ENCODE measurements at regions not wholly inside any gene's neighbourhood (a gene's known extent, or its start where the extent isn't known, plus 50 kb on each side); places are given as distances from the start of the nearest gene placed in this dataset.

GRCh38 chr11:80515097-80515496 lies 1074.3 kb upstream of the TENM4 start:
- H3K27me3 ChIP-seq (ENCODE audit: control insufficient read depth in 2 of 2, insufficient read depth in 2 of 2, low read length in 2 of 2) = no peaks in the 10 kb centered on the region
- peaks cover 4% of the 10 kb centered on the region in 2 donors for H3K4me1 ChIP-seq (ENCODE audit: control insufficient read depth in 2 of 2, insufficient read depth in 2 of 2, low read length in 2 of 2)
- H3K4me3 ChIP-seq (ENCODE audit: low read length in 2 of 2) = no peak overlapping the region
- H3K36me3 ChIP-seq (ENCODE audit: control insufficient read depth in 2 of 2, insufficient read depth in 2 of 2, low read length in 2 of 2) = no peaks in the 10 kb centered on the region
- H3K9me3 ChIP-seq (ENCODE audit: control insufficient read depth in 2 of 2, low read length in 2 of 2) = no peaks in the 10 kb centered on the region
- H3K9ac ChIP-seq (ENCODE audit: low read depth in 1 of 2, low read length in 2 of 2) = no peak overlapping the region
- no peak overlapping the region for H3K27ac ChIP-seq (ENCODE audit: low read depth in 2 of 2, low read length in 2 of 2)

- Histone ChIP-seq H3K36me3 (ENCODE audit: control insufficient read depth in 2 of 2, insufficient read depth in 2 of 2, low read length in 2 of 2) (no peaks in the 10 kb centered on the region), H3K4me3 (ENCODE audit: low read length in 2 of 2) (no peak overlapping the region)
These were observed 1071.7 kb upstream of the TENM4 start for GRCh38 chr11:80512491-80512890.

GRCh38 chr11:80505771-80506170 lies 1064.9 kb upstream of the TENM4 start:
- Histone ChIP-seq H3K9me3 (ENCODE audit: control insufficient read depth in 2 of 2, low read length in 2 of 2) (no peaks in the 10 kb centered on the region), H3K36me3 (ENCODE audit: control insufficient read depth in 2 of 2, insufficient read depth in 2 of 2, low read length in 2 of 2) (no peaks in the 10 kb centered on the region), H3K9ac (ENCODE audit: low read depth in 1 of 2, low read length in 2 of 2) (no peak overlapping the region), H3K27me3 (ENCODE audit: control insufficient read depth in 2 of 2, insufficient read depth in 2 of 2, low read length in 2 of 2) (no peaks in the 10 kb centered on the region), H3K4me3 (ENCODE audit: low read length in 2 of 2) (no peak overlapping the region), H3K27ac (ENCODE audit: low read depth in 2 of 2, low read length in 2 of 2) (no peak overlapping the region), H3K4me1 (ENCODE audit: control insufficient read depth in 2 of 2, insufficient read depth in 2 of 2, low read length in 2 of 2) (no peaks in the 10 kb centered on the region)

More at GRCh38 chr11:80512491-80512890, 1071.7 kb upstream of the TENM4 start:
- no peaks in the 10 kb centered on the region for H3K4me1 ChIP-seq (ENCODE audit: control insufficient read depth in 2 of 2, insufficient read depth in 2 of 2, low read length in 2 of 2)
- H3K9me3 ChIP-seq (ENCODE audit: control insufficient read depth in 2 of 2, low read length in 2 of 2) = no peaks in the 10 kb centered on the region
- H3K9ac ChIP-seq (ENCODE audit: low read depth in 1 of 2, low read length in 2 of 2) = no peak overlapping the region
- no peaks in the 10 kb centered on the region for H3K27me3 ChIP-seq (ENCODE audit: control insufficient read depth in 2 of 2, insufficient read depth in 2 of 2, low read length in 2 of 2)
- no peak overlapping the region for H3K27ac ChIP-seq (ENCODE audit: low read depth in 2 of 2, low read length in 2 of 2)

- Histone ChIP-seq H3K27me3 (ENCODE audit: control insufficient read depth in 2 of 2, insufficient read depth in 2 of 2, low read length in 2 of 2) (no peaks in the 10 kb centered on the region), H3K4me1 (ENCODE audit: control insufficient read depth in 2 of 2, insufficient read depth in 2 of 2, low read length in 2 of 2) (no peaks in the 10 kb centered on the region), H3K27ac (ENCODE audit: low read depth in 2 of 2, low read length in 2 of 2) (no peak overlapping the region), H3K9ac (ENCODE audit: low read depth in 1 of 2, low read length in 2 of 2) (no peak overlapping the region), H3K4me3 (ENCODE audit: low read length in 2 of 2) (no peak overlapping the region), H3K9me3 (ENCODE audit: control insufficient read depth in 2 of 2, low read length in 2 of 2) (no peaks in the 10 kb centered on the region), H3K36me3 (ENCODE audit: control insufficient read depth in 2 of 2, insufficient read depth in 2 of 2, low read length in 2 of 2) (no peaks in the 10 kb centered on the region)
These were observed 1063.2 kb upstream of the TENM4 start for GRCh38 chr11:80503990-80504389.

DNA sequence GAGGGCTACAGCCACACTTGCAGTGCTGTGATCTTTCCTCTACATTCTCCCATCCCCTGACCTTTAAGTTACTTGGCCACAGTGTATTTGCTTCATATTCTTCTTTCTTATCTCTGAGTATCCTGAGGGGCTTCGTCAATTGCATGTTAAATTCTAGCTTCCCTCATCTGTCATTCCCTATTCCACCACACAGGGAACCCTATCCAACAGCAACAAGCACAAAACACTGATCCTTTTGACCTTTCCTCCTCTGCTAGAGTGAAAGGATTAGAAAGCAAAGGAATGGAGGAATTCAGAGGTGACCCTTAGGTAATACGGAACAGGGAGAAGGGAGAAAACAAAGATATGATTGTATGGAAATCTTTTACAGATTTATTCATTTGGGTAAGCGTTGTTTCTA lies 1061.7 kb upstream of the TENM4 start:
- H3K4me1 ChIP-seq (ENCODE audit: control insufficient read depth in 2 of 2, insufficient read depth in 2 of 2, low read length in 2 of 2) = no peaks in the 10 kb centered on the region
- no peak overlapping the region for H3K27ac ChIP-seq (ENCODE audit: low read depth in 2 of 2, low read length in 2 of 2)
- no peaks in the 10 kb centered on the region for H3K27me3 ChIP-seq (ENCODE audit: control insufficient read depth in 2 of 2, insufficient read depth in 2 of 2, low read length in 2 of 2)
- no peaks in the 10 kb centered on the region for H3K36me3 ChIP-seq (ENCODE audit: control insufficient read depth in 2 of 2, insufficient read depth in 2 of 2, low read length in 2 of 2)
- no peak overlapping the region for H3K4me3 ChIP-seq (ENCODE audit: low read length in 2 of 2)
- H3K9me3 ChIP-seq (ENCODE audit: control insufficient read depth in 2 of 2, low read length in 2 of 2) = no peaks in the 10 kb centered on the region
- no peak overlapping the region for H3K9ac ChIP-seq (ENCODE audit: low read depth in 1 of 2, low read length in 2 of 2)

DNA sequence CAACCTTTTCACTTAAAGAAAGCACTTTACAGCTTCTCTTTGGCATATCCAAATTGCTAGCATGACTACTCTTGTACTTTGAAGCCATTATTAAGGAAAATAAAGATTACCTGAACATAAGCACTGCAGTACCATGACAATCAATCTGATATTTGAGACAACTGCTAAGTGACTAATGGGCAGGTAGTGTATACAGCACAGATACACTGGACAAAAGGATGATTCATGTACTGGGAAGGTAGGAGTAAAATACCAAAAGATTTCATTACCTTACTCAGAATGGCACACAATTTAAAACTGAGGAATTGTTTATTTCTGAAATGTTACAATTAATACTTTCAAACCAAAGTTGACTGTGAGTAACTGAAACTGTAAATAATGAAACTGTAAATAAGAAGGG lies 1054.3 kb upstream of the TENM4 start:
- no peak overlapping the region for H3K4me3 ChIP-seq (ENCODE audit: low read length in 2 of 2)
- no peak overlapping the region for H3K27ac ChIP-seq (ENCODE audit: low read depth in 2 of 2, low read length in 2 of 2)
- H3K9me3 ChIP-seq (ENCODE audit: control insufficient read depth in 2 of 2, low read length in 2 of 2) = no peaks in the 10 kb centered on the region
- H3K4me1 ChIP-seq (ENCODE audit: control insufficient read depth in 2 of 2, insufficient read depth in 2 of 2, low read length in 2 of 2) = no peaks in the 10 kb centered on the region
- no peaks in the 10 kb centered on the region for H3K36me3 ChIP-seq (ENCODE audit: control insufficient read depth in 2 of 2, insufficient read depth in 2 of 2, low read length in 2 of 2)
- no peak overlapping the region for H3K9ac ChIP-seq (ENCODE audit: low read depth in 1 of 2, low read length in 2 of 2)
- no peaks in the 10 kb centered on the region for H3K27me3 ChIP-seq (ENCODE audit: control insufficient read depth in 2 of 2, insufficient read depth in 2 of 2, low read length in 2 of 2)

GRCh38 chr11:80487952-80488351 lies 1047.1 kb upstream of the TENM4 start:
- Histone ChIP-seq H3K27me3 (ENCODE audit: control insufficient read depth in 2 of 2, insufficient read depth in 2 of 2, low read length in 2 of 2) (no peaks in the 10 kb centered on the region), H3K36me3 (ENCODE audit: control insufficient read depth in 2 of 2, insufficient read depth in 2 of 2, low read length in 2 of 2) (no peaks in the 10 kb centered on the region), H3K27ac (ENCODE audit: low read depth in 2 of 2, low read length in 2 of 2) (no peak overlapping the region), H3K9ac (ENCODE audit: low read depth in 1 of 2, low read length in 2 of 2) (no peak overlapping the region), H3K4me1 (ENCODE audit: control insufficient read depth in 2 of 2, insufficient read depth in 2 of 2, low read length in 2 of 2) (no peaks in the 10 kb centered on the region), H3K4me3 (ENCODE audit: low read length in 2 of 2) (no peak overlapping the region), H3K9me3 (ENCODE audit: control insufficient read depth in 2 of 2, low read length in 2 of 2) (no peaks in the 10 kb centered on the region)

DNA sequence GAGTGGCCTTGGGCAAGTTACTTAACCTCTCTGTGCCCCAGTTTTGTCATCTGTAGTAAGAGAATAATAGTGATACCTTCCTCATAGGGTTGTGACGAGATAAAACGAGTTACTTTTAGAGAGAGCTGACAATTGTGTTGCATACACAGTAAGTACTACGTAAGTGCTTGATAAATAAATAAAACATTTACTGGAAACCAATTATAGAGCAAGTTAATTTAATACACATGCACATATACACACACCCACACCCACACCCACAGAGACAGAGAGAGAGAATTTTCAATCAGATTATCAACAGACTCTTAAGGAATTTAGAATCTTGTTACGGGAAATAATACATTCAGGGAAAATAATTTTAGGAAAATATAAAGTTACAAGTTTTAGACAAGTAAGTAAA lies 1045.8 kb upstream of the TENM4 start:
- no peaks in the 10 kb centered on the region for H3K4me1 ChIP-seq (ENCODE audit: control insufficient read depth in 2 of 2, insufficient read depth in 2 of 2, low read length in 2 of 2)
- no peak overlapping the region for H3K9ac ChIP-seq (ENCODE audit: low read depth in 1 of 2, low read length in 2 of 2)
- H3K9me3 ChIP-seq (ENCODE audit: control insufficient read depth in 2 of 2, low read length in 2 of 2) = no peaks in the 10 kb centered on the region
- H3K4me3 ChIP-seq (ENCODE audit: low read length in 2 of 2) = no peak overlapping the region
- no peaks in the 10 kb centered on the region for H3K36me3 ChIP-seq (ENCODE audit: control insufficient read depth in 2 of 2, insufficient read depth in 2 of 2, low read length in 2 of 2)
- no peak overlapping the region for H3K27ac ChIP-seq (ENCODE audit: low read depth in 2 of 2, low read length in 2 of 2)
- no peaks in the 10 kb centered on the region for H3K27me3 ChIP-seq (ENCODE audit: control insufficient read depth in 2 of 2, insufficient read depth in 2 of 2, low read length in 2 of 2)

DNA sequence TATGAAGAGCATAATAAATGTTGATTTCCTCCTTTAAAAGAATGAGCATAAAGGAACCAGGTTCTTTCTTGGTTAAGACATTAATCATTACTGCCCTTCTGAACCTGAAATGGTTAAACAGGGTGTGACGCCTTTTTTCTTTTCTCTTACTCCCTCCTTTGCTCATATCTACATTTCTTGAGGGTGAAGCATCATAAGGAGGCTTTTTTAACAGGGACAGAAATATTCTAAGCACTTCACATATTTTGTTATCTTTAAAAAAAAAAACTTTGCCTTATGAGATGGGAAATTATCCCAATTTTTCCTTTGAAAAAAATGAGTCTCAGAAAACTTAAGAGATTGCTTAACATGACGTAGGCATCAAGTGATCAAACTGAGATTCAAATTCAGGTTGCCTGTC lies 1036.3 kb upstream of the TENM4 start:
- H3K9ac ChIP-seq (ENCODE audit: low read depth in 1 of 2, low read length in 2 of 2) = no peak overlapping the region
- no peaks in the 10 kb centered on the region for H3K27me3 ChIP-seq (ENCODE audit: control insufficient read depth in 2 of 2, insufficient read depth in 2 of 2, low read length in 2 of 2)
- H3K27ac ChIP-seq (ENCODE audit: low read depth in 2 of 2, low read length in 2 of 2) = no peak overlapping the region
- H3K4me1 ChIP-seq (ENCODE audit: control insufficient read depth in 2 of 2, insufficient read depth in 2 of 2, low read length in 2 of 2) = no peaks in the 10 kb centered on the region
- H3K36me3 ChIP-seq (ENCODE audit: control insufficient read depth in 2 of 2, insufficient read depth in 2 of 2, low read length in 2 of 2) = no peaks in the 10 kb centered on the region
- no peaks in the 10 kb centered on the region for H3K9me3 ChIP-seq (ENCODE audit: control insufficient read depth in 2 of 2, low read length in 2 of 2)
- H3K4me3 ChIP-seq (ENCODE audit: low read length in 2 of 2) = no peak overlapping the region

DNA sequence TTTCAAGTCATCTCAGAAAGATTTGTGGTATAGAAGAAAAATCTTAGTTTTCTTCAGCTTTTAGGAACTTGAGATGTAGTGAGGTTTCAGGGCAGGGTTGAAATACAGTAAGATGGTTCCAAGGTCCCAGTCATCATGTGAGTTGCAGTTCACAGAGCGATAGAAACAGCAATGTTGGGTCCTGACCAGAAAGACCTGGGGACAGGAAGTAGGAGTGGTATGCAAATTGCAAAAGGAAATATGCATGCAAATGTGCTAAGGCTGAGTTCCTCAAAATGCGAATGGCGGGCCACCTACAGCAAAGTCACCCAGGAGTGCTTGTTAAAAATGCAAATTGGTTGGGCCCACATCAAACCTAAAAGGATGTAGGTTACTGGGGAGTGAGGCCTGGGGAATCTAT lies 1032.7 kb upstream of the TENM4 start:
- Histone ChIP-seq H3K36me3 (ENCODE audit: control insufficient read depth in 2 of 2, insufficient read depth in 2 of 2, low read length in 2 of 2) (no peaks in the 10 kb centered on the region), H3K9ac (ENCODE audit: low read depth in 1 of 2, low read length in 2 of 2) (no peak overlapping the region), H3K27ac (ENCODE audit: low read depth in 2 of 2, low read length in 2 of 2) (no peak overlapping the region)

GRCh38 chr11:80469871-80470270 lies 1029.0 kb upstream of the TENM4 start:
- Histone ChIP-seq H3K9ac (ENCODE audit: low read depth in 1 of 2, low read length in 2 of 2) (no peak overlapping the region), H3K36me3 (ENCODE audit: control insufficient read depth in 2 of 2, insufficient read depth in 2 of 2, low read length in 2 of 2) (no peaks in the 10 kb centered on the region), H3K4me3 (ENCODE audit: low read length in 2 of 2) (no peak overlapping the region), H3K9me3 (ENCODE audit: control insufficient read depth in 2 of 2, low read length in 2 of 2) (no peaks in the 10 kb centered on the region), H3K27me3 (ENCODE audit: control insufficient read depth in 2 of 2, insufficient read depth in 2 of 2, low read length in 2 of 2) (no peaks in the 10 kb centered on the region), H3K4me1 (ENCODE audit: control insufficient read depth in 2 of 2, insufficient read depth in 2 of 2, low read length in 2 of 2) (no peaks in the 10 kb centered on the region), H3K27ac (ENCODE audit: low read depth in 2 of 2, low read length in 2 of 2) (no peak overlapping the region)

More for the DNA sequence above, 1032.7 kb upstream of the TENM4 start:
- Histone ChIP-seq H3K27me3 (ENCODE audit: control insufficient read depth in 2 of 2, insufficient read depth in 2 of 2, low read length in 2 of 2) (no peaks in the 10 kb centered on the region), H3K4me3 (ENCODE audit: low read length in 2 of 2) (no peak overlapping the region), H3K9me3 (ENCODE audit: control insufficient read depth in 2 of 2, low read length in 2 of 2) (no peaks in the 10 kb centered on the region), H3K4me1 (ENCODE audit: control insufficient read depth in 2 of 2, insufficient read depth in 2 of 2, low read length in 2 of 2) (no peaks in the 10 kb centered on the region)

All from mucosa of rectum (tissue), 2 donors.